ENCODE measurements at regions not wholly inside any gene's neighbourhood (a gene's known extent, or its start where the extent isn't known, plus 50 kb on each side); places are given as distances from the start of the nearest gene placed in this dataset.
"Not testable (repeated sequence)": the region's sequence is repeated elsewhere in the genome, so short reads cannot be mapped to it uniquely, and the experiment has no call there.

- no peak for DNase-seq
These were observed 425.9 kb downstream of the EPHA3 start for GRCh38 chr3:89533275-89533674.

GRCh38 chr3:89554587-89554986 lies 447.2 kb downstream of the EPHA3 start:
- not testable (repeated sequence) for DNase-seq

- no peak for DNase-seq
These were observed 451.3 kb downstream of the EPHA3 start for GRCh38 chr3:89558711-89559110.

GRCh38 chr3:89560568-89560967 lies 453.1 kb downstream of the EPHA3 start:
- DNase-seq: no peak

- no peak for DNase-seq
These were observed 455.0 kb downstream of the EPHA3 start for GRCh38 chr3:89562373-89562772.

- no peak for DNase-seq
These were observed 457.7 kb downstream of the EPHA3 start for GRCh38 chr3:89565098-89565497.

GRCh38 chr3:89570465-89570864 lies 463.0 kb downstream of the EPHA3 start:
- no peak for DNase-seq

- DNase-seq: no peak
These were observed 463.9 kb downstream of the EPHA3 start for GRCh38 chr3:89571298-89571697.

- DNase-seq: no peak
These were observed 464.3 kb downstream of the EPHA3 start for GRCh38 chr3:89571707-89572106.

GRCh38 chr3:89572261-89572660 lies 464.8 kb downstream of the EPHA3 start:
- DNase-seq: no peak

GRCh38 chr3:89576417-89576816 lies 469.0 kb downstream of the EPHA3 start:
- DNase-seq: no peak

GRCh38 chr3:89577637-89578530 lies 470.5 kb downstream of the EPHA3 start:
- no peak for DNase-seq

GRCh38 chr3:89580859-89581258 lies 473.4 kb downstream of the EPHA3 start:
- DNase-seq: no peak

GRCh38 chr3:89584398-89584797 lies 477.0 kb downstream of the EPHA3 start:
- no peak for DNase-seq

- no peak for DNase-seq
These were observed 478.8 kb downstream of the EPHA3 start for GRCh38 chr3:89586256-89586655.

- DNase-seq: no peak
These were observed 479.3 kb downstream of the EPHA3 start for GRCh38 chr3:89586676-89587075.

GRCh38 chr3:89606151-89606550 lies 498.7 kb downstream of the EPHA3 start:
- no peak for DNase-seq

GRCh38 chr3:89612027-89612426 lies 504.6 kb downstream of the EPHA3 start:
- DNase-seq: no peak

GRCh38 chr3:89613241-89613640 lies 505.8 kb downstream of the EPHA3 start:
- no peak for DNase-seq

GRCh38 chr3:89617706-89618105 lies 510.3 kb downstream of the EPHA3 start:
- DNase-seq: no peak

- no peak for DNase-seq
These were observed 511.8 kb downstream of the EPHA3 start for GRCh38 chr3:89619263-89619662.

- no peak for DNase-seq
These were observed 514.8 kb downstream of the EPHA3 start for GRCh38 chr3:89622063-89622700.

GRCh38 chr3:89624494-89624893 lies 517.1 kb downstream of the EPHA3 start:
- no peak for DNase-seq

- no peak for DNase-seq
These were observed 518.5 kb downstream of the EPHA3 start for GRCh38 chr3:89625945-89626344.
